ENCODE measurements at regions not wholly inside any gene's neighbourhood (a gene's known extent, or its start where the extent isn't known, plus 50 kb on each side); places are given as distances from the start of the nearest gene placed in this dataset.

- no peaks in the 10 kb centered on the region for H3K79me2 ChIP-seq (ENCODE audit: insufficient read depth, low read length)
- no peaks in the 10 kb centered on the region for H3K36me3 Mint-ChIP-seq
These were observed 78.4 kb downstream of the KCTD15 start for GRCh38 chr19:33875071-33875470.

DNA sequence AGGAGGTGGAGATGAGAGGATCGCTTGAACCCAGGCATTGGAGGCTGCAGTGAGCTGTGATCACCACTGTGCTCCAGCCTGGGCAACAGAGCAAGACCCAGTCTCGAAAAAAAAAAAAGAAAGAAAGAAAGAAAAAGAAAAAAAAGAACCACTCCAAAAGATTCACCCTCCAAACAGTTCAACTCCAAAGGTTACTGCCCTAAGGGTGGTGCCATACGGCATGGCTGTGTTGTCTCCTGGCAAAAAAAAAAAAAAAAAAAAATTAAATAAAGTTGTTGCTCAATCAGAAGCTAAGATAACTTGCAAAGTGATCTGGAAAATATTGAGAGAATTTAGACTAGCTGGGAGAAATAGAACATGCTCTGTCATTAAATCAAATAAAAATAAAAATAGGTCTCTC, 79.5 kb downstream of the KCTD15 start:
- intact Hi-C loops (cut with micrococcal nuclease): no loop called here
- H3K4me1 ChIP-seq (ENCODE audit: control insufficient read depth in 1 of 2, insufficient read depth in 2 of 2, low read length in 2 of 2): no peaks in the 10 kb centered on the region
- no peaks in the 10 kb centered on the region for H3K9me3 ChIP-seq (replicated peaks in 1 of 2; ENCODE audit: control insufficient read depth in 1 of 2, insufficient read depth in 1 of 2, low read length in 2 of 2)
- no peak for TF ChIP-seq CTCF (IDR thresholded peaks at IDR 0.05)
- no peak overlapping the region for H3K27ac Mint-ChIP-seq
- H3K4me2 ChIP-seq (replicated peaks; ENCODE audit: extremely low read depth, low read length, poor library complexity, severe bottlenecking): no peak overlapping the region
- peaks cover 2 to 12% (median 3%) of the 10 kb centered on the region in 3 donors for H3K27me3 Mint-ChIP-seq (ENCODE audit: low read depth in 3 of 3)
- no peaks in the 10 kb centered on the region for H3K79me2 ChIP-seq (ENCODE audit: insufficient read depth, low read length)
- no peaks in the 10 kb centered on the region for H4K20me1 ChIP-seq (ENCODE audit: insufficient read depth, low read length)
- DNase-seq: no peak
- peaks cover 3% of the 10 kb centered on the region for H3K4me1 Mint-ChIP-seq
- no peaks in the 10 kb centered on the region for H3K36me3 Mint-ChIP-seq
- no peak overlapping the region for H3K27ac ChIP-seq (ENCODE audit: low read depth in 1 of 2, low read length in 2 of 2)
- no CpG with 5 or more reads among the region's 3 CpGs for WGBS (ENCODE audit: insufficient coverage)
- H3K9ac ChIP-seq (ENCODE audit: insufficient read depth, low read length, poor library complexity, severe bottlenecking): no peak overlapping the region
- peaks cover 0 to 2% (median 0%) of the 10 kb centered on the region in 7 donors for H3K9me3 Mint-ChIP-seq
- H2AFZ ChIP-seq (ENCODE audit: insufficient read depth, low read depth, low read length, poor library complexity, severe bottlenecking): no peak overlapping the region
- H3K36me3 ChIP-seq (replicated peaks in 1 of 2; ENCODE audit: control insufficient read depth in 1 of 2, insufficient read depth in 2 of 2, low read length in 2 of 2): no peaks in the 10 kb centered on the region
- H3K27me3 ChIP-seq (ENCODE audit: control insufficient read depth in 2 of 2, insufficient read depth in 2 of 2, low read length in 2 of 2): no peaks in the 10 kb centered on the region
- H3K4me3 ChIP-seq (replicated peaks in 1 of 3; ENCODE audit: low read depth in 2 of 3, low read length in 3 of 3): no peak overlapping the region
- H3K4me3 Mint-ChIP-seq: no peak overlapping the region

More at GRCh38 chr19:33875071-33875470, 78.4 kb downstream of the KCTD15 start:
- Histone ChIP-seq H3K4me2 (replicated peaks; ENCODE audit: extremely low read depth, low read length, poor library complexity, severe bottlenecking) (no peak overlapping the region), H3K36me3 (replicated peaks in 1 of 2; ENCODE audit: control insufficient read depth in 1 of 2, insufficient read depth in 2 of 2, low read length in 2 of 2) (no peaks in the 10 kb centered on the region), H4K20me1 (ENCODE audit: insufficient read depth, low read length) (no peaks in the 10 kb centered on the region), H3K27me3 (ENCODE audit: control insufficient read depth in 2 of 2, insufficient read depth in 2 of 2, low read length in 2 of 2) (no peaks in the 10 kb centered on the region), H3K9me3 (replicated peaks in 1 of 2; ENCODE audit: control insufficient read depth in 1 of 2, insufficient read depth in 1 of 2, low read length in 2 of 2) (no peaks in the 10 kb centered on the region), H3K4me3 (replicated peaks in 1 of 3; ENCODE audit: low read depth in 2 of 3, low read length in 3 of 3) (no peak overlapping the region), H3K9ac (ENCODE audit: insufficient read depth, low read length, poor library complexity, severe bottlenecking) (no peak overlapping the region), H3K4me1 (ENCODE audit: control insufficient read depth in 1 of 2, insufficient read depth in 2 of 2, low read length in 2 of 2) (no peaks in the 10 kb centered on the region), H3K27ac (ENCODE audit: low read depth in 1 of 2, low read length in 2 of 2) (no peak overlapping the region), H2AFZ (ENCODE audit: insufficient read depth, low read depth, low read length, poor library complexity, severe bottlenecking) (no peak overlapping the region)
- intact Hi-C loops (cut with micrococcal nuclease): no loop called here
- Mint-ChIP-seq H3K27me3 (ENCODE audit: low read depth in 3 of 3) (peaks cover 2 to 13% (median 3%) of the 10 kb centered on the region in 3 donors), H3K4me3 (no peak overlapping the region), H3K27ac (no peak overlapping the region), H3K9me3 (peaks cover 0 to 2% (median 0%) of the 10 kb centered on the region in 7 donors), H3K4me1 (peaks cover 3% of the 10 kb centered on the region)
- DNase-seq: no peak
- no peak for TF ChIP-seq CTCF (IDR thresholded peaks at IDR 0.05)
- WGBS (ENCODE audit: insufficient coverage): 100% methylated on average over 5 of the region's 8 CpGs
